ENCODE measurements at regions not wholly inside any gene's neighbourhood (a gene's known extent, or its start where the extent isn't known, plus 50 kb on each side); places are given as distances from the start of the nearest gene placed in this dataset.

DNA sequence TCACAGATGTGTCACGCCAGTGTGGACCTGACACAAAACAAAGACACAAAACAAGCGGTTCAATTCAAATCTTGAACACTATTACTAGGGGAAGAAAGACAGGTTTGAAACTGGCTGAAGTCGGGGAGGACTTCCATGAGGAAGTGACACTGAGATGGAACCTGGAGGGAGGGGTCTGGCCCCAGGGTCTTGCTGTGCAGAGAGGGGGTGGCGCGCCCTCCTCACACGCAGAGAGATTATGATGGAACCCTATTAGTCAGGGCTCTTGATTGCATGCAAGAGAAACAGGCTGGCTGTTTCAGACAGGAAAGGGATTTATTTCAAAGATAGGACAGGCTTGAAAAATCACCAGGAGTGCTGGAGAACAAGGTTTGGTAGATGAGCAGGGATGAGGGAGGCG is 363.6 kb upstream of the HS6ST1 start:
- TF ChIP-seq, protein P1, sequence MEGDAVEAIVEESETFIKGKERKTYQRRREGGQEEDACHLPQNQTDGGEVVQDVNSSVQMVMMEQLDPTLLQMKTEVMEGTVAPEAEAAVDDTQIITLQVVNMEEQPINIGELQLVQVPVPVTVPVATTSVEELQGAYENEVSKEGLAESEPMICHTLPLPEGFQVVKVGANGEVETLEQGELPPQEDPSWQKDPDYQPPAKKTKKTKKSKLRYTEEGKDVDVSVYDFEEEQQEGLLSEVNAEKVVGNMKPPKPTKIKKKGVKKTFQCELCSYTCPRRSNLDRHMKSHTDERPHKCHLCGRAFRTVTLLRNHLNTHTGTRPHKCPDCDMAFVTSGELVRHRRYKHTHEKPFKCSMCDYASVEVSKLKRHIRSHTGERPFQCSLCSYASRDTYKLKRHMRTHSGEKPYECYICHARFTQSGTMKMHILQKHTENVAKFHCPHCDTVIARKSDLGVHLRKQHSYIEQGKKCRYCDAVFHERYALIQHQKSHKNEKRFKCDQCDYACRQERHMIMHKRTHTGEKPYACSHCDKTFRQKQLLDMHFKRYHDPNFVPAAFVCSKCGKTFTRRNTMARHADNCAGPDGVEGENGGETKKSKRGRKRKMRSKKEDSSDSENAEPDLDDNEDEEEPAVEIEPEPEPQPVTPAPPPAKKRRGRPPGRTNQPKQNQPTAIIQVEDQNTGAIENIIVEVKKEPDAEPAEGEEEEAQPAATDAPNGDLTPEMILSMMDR (IDR thresholded peaks at IDR 0.05; ENCODE audit: insufficient read depth, low read depth, low read length), result no peak
- no peak for DNase-seq (ENCODE audit: low read depth)
- no peak overlapping the region for H3K4me3 ChIP-seq (ENCODE audit: low read depth, low read length)

DNA sequence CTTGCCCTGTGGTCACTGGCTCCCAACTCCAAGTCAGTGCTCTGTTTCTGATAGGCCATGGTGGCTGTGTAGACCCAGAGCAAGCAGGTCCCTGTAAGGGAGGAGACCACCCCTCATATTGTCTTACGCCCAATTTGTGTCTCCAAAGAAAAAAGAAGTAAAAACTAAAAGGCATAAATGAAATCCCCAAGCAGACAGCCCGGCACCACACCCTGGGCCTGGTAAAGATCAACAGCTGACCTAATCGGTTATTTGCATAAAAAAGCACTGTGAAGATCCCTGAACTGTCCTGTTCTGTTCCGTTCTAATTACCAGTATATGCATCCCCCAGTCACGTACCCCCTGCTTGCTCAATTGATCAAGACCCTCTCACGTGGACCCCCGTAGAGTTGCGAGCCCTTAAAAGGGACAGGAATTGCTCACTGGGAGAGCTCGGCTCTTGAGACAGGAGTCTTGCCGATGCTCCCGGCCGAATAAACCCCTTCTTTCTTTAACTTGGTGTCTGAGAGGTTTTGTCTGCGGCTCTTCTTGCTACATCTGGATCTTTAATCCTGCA is 364.1 kb upstream of the HS6ST1 start:
- TF ChIP-seq, protein P1 (IDR thresholded peaks at IDR 0.05; ENCODE audit: insufficient read depth, low read depth, low read length), result no peak

DNA sequence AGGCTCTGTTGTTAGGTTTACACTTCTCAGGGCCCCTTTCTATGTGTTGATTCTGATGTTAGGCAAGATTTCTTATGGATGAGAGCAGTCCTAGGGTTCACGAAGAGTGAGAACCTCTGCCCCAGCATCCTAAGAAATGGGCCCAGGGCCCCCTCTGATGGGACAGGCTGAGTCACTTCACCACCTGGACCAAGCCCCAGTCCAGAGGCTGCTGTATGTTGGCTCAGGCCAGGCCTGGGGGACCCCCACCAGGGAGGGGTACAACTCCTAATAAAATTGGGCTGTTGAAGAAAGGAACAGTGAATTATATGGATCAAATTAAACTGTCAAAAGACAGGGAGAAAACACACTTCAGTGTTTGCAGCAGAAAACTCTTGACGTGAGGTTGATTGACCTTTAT is 365.9 kb upstream of the HS6ST1 start:
- no peak for DNase-seq (ENCODE audit: low read depth)
- no peak overlapping the region for H3K4me3 ChIP-seq (ENCODE audit: low read depth, low read length)
- TF ChIP-seq, protein P1 (IDR thresholded peaks at IDR 0.05; ENCODE audit: insufficient read depth, low read depth, low read length), result no peak

More for the DNA sequence above, 364.1 kb upstream of the HS6ST1 start:
- no peak overlapping the region for H3K4me3 ChIP-seq (ENCODE audit: low read depth, low read length)
- DNase-seq (ENCODE audit: low read depth), result no peak

DNA sequence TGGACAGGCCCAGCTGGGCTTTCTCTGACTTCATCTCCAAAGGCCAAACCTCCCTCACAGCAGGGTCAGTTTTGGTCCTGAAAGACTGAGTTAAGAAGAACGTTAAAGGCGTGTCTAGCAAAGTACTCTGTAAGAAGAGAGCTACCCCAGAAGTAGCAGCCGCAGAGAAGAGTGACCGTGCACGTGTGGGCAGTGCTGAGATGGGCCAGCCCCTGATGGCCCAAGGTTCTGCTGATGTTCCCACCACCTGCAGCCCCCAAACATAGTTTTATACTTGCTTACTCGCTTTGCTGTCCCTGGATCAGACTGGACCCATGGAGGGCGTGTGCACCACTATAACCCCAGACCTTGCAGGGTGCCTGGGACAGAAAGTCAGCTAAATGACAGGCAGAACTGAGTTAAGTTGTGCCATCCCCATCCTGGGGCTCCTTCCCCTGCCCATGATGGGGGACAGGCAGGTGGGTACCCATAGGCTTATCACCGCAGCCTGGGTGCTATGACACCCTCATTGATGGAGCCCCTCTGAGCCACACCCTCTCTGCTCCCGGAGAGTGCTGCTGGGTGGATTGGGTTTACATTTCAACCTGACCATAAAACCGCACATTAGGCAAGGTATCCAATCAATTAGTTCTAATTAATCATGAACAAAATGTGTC is 367.3 kb upstream of the HS6ST1 start:
- DNase-seq (ENCODE audit: low read depth), result no peak
- no peak overlapping the region for H3K4me3 ChIP-seq (ENCODE audit: low read depth, low read length)
- TF ChIP-seq, protein P1 (IDR thresholded peaks at IDR 0.05; ENCODE audit: insufficient read depth, low read depth, low read length), result no peak

DNA sequence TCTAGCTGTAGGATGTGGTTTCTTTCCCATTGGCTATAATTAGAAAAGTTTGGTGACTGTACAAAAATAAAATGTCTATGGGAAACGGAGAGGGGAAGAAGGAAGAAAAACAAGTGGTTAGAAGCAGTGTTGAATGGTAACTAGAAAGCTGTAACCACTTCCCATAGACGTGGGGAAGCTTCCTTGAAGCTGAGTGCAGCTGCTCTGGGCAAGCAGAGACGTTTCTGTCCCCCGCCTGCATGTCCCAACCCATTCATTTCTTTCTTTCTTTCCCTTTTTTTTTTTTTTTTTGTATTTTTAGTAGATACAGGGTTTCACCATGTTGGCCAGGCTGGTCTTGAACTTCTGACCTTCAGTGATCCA is 367.8 kb upstream of the HS6ST1 start:
- no peak overlapping the region for H3K4me3 ChIP-seq (ENCODE audit: low read depth, low read length)
- DNase-seq (ENCODE audit: low read depth), result no peak
- TF ChIP-seq, protein P1 (IDR thresholded peaks at IDR 0.05; ENCODE audit: insufficient read depth, low read depth, low read length), result no peak

DNA sequence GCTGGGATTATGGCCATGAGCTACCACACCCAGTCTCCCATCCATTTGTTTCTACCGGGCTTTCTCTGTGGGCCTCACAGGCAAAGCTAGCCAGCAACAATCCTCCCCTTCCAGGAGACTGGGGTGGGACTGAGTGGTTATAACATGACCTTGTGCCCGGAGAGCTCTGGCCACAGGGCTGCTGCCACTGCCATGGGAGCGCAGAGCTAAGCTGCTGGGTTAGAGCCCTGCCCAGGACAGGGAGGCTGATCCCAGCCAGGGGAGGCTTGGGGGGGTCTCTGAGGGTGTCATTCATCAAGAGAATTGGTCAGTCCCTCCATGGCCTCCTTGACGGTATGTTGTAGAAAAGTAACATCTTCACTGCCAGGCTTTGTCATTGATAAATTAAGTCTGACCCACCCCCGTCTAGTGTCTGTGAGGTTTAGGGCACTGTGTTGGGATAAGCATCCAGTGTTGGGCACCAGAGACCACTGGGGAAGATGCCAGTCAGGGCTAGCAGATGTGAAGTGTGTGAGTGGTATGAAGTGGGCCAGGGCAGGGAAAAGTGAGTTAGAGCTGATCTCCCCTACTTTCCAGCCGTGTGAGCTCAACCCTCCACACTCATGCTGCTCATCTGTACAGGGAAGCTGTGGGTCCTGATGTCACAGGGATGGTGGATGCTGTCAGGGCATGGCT is 368.4 kb upstream of the HS6ST1 start:
- DNase-seq (ENCODE audit: low read depth), result no peak
- TF ChIP-seq, protein P1 (IDR thresholded peaks at IDR 0.05; ENCODE audit: insufficient read depth, low read depth, low read length), result no peak
- H3K4me3 ChIP-seq (ENCODE audit: low read depth, low read length), result no peak overlapping the region

Data from fibroblast of villous mesenchyme (primary cell).